ENCODE measurements at regions not wholly inside any gene's neighbourhood (a gene's known extent, or its start where the extent isn't known, plus 50 kb on each side); places are given as distances from the start of the nearest gene placed in this dataset.
A peak's percentile ranks its signal among the peaks of the same experiment; 100 is the strongest.

DNA sequence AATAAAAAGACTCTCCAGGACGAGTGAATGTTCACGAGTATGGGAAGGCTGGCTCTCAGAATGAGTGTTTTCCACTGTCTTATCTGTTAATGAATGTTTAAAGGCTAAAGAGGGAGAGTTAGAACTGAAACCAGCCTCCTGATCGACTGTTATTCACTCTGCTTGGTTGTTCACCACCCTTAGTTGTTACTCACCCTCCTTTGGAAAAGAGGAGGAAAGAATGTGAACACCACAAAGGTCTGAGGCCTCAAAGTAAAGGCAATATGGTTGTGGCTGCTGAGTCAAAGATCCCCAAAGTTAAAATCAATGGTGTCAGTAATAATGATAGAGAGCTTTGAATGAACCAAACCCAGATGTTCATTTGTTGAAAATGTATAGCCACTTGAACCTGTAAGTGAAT is 1793.2 kb upstream of the PCDH20 start:
- peak; percentile 51 for DNase-seq (ENCODE audit: low read depth)

DNA sequence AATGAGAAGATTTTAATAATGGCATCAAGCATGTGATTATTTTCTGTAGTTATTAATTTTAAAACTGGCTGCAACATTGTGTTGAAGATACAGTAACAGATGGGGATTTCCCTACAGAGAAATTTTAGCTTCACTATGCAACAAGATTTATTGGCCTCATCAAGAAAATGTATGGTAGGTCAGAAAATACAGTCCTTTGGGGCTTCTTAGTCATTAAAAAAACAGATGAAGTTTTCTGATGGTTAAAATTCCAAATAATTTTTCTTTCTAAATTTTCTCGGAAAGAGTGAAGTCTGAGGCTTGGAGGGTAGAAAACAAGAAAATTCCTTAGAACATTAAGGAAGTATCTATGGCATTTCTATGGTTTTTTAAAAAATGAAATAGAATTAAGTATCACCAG is 1790.8 kb upstream of the PCDH20 start:
- DNase-seq (ENCODE audit: low read depth) = peak; percentile 13

DNA sequence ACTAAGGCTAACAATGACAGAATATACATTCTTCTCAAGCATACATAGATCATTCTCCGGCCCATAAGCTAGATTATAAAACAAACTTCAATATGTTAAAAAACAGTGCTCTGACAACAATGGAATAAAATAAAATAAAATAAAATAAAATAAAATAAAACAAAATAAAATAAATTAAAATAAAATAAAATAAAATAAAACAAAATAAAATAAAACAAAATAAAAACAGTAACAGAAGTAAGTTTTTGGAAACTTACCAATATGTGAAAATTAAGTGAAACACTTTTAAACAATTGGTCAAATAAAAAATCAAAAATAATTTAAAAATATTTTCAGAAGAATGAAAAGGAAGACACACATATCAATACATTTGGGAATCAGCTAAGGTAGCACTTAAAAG is 1785.8 kb upstream of the PCDH20 start:
- DNase-seq (ENCODE audit: low read depth) = no peak

DNA sequence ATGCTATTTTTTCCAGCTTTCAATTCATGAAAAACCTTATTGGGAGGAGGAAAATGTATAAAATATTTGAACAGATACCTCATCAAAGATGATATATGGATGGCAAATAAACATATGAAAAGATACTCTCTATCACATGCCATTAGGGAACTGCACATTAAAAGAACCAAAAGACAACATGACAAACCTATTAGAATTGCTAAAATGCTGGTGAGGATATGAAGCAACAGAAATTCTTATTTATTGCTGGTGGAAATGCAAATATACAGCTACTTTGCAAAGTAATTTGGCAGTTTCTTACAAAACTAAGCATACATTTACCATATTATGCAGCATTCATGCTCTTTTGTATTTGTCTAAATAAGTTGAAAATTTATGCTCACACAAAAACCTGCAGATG is 1783.9 kb upstream of the PCDH20 start:
- no peak for DNase-seq (ENCODE audit: low read depth)

DNA sequence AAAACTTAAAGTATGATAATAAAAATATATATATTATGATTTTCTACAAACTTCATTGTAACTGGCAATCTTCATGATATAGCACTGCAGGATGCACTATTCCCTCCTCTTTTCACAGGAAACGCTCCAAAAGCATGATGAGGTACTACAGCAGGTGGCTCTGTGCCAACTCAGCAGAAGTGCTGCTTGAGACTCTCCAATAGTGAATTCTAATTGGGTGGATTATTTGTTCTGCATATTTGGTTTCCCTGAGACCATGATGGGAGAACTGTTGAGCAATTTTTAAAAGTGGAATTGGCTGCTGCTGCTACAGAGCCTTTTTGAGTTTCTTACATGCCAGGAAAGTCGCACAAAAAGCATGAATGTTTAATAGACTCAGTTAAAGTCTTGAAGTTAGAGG is 1782.4 kb upstream of the PCDH20 start:
- peak; percentile 29 for DNase-seq (ENCODE audit: low read depth)

DNA sequence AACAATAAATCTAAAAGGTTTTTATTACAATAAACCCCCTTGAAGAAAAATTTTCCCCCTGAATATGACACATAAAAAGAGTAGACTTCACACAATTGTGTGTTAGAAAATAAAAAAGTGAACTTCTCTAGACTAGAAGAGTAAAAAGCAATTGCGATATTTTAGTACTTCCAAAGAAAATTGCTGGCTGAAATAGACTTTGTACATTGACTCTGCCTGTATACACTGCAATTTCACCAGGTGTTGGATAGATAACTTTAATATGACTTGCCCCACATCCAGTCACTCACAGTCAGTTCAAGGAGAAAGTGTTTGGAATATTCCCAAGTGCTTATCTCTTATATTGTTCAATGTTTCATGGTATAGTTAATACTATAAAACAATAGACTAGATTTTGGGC is 1780.1 kb upstream of the PCDH20 start:
- no peak for DNase-seq (ENCODE audit: low read depth)

DNA sequence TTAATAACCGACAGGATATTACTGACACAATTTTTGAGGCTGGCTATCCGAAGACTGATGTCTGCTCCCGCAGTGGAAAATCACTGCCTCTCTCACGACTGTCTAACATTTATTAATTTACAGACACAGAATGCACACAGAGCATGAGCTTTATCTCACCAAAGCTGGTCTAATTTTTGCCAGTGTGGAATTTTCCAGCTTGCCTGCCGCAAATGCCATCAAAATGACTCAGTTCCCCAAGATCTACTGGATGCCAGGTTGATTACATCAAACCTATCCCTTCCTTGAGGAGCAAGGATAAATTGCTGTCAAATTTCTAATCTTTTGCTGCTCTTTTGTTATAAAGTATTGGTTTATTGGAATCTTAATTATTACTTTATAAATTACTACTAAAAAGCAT is 1775.1 kb upstream of the PCDH20 start:
- DNase-seq (ENCODE audit: low read depth) = peak; percentile 84

DNA sequence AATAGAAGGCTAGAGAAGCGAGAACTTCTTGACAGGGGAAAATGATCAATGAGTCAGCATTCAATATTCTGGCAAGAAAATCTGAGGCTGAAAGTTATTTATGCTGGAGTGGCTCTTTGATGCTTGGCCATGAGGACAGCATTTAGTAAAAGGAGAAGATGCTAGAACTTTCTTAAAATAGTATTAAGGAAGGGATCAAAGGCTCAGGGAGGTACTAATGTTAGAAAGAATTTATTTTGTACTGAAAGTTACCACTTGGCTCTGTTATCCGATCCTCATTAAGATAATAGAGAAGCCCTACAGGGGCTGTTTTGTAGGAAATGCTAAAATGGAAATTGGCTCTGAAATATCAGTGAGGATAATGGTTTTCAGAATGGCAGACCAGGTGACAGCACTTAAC is 1774.6 kb upstream of the PCDH20 start:
- peak; percentile 51 for DNase-seq (ENCODE audit: low read depth)

DNA sequence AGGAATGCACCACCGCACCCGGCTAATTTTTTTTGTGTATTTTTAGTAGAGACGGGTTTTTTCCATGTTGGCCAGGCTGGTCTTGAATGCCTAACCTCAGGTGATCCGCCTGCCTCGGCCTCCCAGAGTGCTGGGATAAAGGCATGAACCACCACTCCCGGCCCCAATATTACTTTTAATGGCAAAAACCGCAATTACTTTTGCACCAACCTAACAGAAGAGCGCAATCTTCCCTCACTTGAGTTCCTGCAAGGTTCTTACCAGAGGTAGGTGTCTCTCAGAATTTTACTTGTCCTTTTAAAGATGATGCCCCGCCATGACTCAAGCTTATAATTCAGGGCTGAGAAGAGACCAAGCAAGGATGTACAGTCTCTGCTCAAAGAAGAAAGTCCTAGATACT is 1774.1 kb upstream of the PCDH20 start:
- DNase-seq (ENCODE audit: low read depth) = no peak

DNA sequence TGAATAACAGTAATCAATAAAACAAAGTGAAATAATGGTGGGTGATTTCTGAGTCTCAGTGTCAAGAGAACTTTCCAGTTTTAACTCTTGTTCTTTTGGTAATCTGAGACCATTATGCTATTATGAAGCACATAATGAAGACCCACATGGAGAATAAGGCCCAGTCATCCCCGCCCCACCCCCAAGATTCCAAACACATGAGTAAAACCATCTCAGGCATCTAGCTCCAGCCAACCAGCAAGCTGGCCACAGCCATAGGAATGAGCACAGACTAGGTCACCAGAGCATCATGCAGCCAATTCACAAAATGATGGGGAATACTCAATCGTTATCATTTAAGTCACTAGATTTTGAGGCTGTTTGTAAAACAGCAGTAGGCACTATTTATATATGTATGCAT is 1769.0 kb upstream of the PCDH20 start:
- DNase-seq (ENCODE audit: low read depth) = peak; percentile 91

DNA sequence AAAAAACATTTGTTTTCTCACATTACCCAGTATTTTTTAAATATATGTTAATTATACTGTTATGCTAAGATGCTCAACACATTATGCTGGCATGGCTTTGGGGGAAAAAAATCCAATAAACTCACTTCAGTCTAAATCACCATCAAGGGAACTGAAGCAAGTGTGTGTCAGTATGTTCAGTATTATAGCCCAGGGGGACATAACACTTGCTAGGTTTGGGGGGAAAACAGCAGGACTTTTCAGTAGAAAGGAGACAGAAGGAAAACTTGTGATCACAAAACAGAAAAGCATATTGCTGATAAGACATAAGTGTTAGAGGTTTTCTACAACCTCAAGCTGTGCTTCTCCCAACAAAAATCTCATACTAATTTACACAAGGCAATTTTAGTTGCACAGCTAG is 1759.9 kb upstream of the PCDH20 start:
- DNase-seq (ENCODE audit: low read depth) = no peak

DNA sequence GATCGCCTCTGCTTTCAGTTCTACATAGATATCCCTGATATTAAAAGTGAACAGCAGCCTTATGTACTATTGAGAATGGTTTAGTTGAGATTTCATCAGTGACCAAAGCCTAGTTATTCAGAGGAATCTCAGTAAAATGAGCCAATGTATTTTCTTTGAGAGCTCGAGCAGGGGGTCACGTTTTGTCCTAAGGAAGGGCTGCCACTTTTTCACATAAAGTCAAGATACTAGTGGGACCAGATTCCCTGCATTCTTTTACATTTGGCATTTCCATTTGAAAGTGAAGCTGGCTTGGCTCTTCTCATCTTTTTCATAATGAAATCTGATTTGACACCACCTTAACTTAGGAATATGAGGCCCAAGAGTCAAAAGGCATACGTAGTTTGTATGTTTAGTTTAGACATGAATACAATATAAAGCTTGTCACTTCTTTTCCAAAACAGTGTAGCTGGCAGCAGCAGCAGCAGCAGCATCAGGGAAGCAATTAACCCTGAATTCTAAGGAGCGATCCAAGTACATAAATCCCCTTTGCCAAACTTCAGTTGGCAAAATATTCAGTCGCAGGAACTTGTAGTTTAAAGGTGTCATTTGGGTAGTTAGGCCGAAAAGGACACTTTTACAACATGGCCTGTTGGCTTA is 1752.2 kb upstream of the PCDH20 start:
- no peak for DNase-seq (ENCODE audit: low read depth)

DNA sequence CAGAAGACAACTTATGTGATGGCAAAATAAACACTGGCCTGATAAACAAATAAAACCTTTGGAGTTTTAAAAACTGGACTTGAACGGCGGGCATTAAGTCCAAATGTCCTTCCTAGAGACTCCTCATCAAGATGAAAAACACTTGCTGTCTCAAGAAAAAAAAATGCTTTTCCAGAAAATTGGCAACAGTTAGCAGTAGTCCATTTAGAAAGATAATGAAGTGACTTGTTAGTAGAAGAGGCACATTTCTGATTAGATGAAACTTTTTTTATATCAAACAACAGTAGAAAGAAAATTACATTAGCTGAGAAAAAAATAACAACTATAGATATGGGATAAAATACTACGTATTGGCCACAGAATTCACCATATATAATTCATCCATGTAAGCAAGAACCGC is 1750.7 kb upstream of the PCDH20 start:
- DNase-seq (ENCODE audit: low read depth) = no peak

DNA sequence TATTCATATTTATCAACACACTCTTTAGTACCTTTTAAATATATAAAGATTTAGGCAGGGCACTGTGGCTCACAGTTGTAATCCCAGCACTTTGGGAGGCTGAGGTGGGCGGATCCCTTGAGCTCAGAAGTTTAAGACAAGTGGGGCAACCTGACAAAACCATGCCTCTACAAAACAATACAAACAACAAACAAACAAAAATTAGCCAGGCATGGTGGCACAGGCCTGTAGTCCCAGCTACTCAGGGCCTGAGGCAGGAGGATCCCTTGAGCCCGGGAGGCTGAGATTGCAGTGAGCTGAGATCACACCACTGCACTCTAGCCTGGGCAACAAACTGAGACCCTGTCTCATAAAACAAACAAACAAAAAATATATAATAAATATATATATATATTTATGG is 1748.3 kb upstream of the PCDH20 start:
- DNase-seq (ENCODE audit: low read depth) = no peak

DNA sequence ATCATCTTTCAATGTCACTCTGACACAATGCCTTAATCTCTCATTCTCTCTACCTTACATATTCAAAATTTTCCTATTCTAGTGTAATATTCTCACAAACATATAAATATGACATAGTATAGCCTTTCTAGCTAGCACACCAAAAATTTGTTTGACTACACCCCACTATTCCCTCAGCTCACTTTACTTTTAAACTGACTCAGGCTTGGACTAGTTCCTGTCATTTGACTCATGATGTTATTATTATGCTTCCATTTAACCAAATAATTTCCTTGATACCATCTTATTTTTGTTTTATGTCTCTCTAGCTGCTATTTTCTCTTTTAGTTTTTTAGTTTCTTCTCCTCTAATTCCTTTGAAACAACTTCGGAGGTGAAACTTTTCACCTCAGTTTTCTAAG is 1745.6 kb upstream of the PCDH20 start:
- peak; percentile 35 for DNase-seq (ENCODE audit: low read depth)

DNA sequence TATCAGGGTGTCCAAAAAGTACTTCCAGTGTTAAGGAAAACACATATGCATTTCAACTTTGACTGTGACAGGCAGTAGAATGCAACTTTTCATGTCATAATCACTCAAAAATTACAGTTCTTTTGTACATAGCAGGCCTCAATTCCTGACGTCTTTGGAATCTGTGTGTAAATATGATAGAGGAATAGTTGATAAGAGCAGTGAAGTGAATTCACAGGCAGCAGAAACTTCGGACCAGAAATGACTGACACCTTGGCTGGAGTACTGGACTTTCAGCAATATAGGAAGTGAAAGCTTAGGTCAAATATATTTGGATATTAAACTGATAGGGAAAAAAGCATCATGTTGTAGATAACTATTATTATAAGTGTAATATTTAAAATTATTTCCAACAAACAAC is 1741.2 kb upstream of the PCDH20 start:
- DNase-seq (ENCODE audit: low read depth) = peak; percentile 1

DNA sequence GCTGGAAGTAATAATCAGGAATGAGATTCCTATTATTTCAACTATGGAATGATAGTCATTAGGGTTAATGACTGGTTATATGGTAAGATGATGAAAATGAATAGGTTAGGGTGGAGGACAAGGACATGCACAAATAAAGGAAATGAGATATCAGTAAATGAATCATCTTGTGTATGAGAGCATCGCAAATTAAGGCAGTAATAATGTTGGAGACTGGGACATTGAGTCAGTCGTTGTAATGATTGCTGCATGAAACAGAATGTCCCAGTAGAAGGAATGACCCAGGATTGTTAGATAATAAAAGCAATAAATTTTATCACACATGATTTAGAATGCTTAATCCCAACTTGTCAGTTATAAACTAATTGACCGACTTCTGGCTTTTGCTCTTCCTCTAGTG is 1733.7 kb upstream of the PCDH20 start:
- peak; percentile 8 for DNase-seq (ENCODE audit: low read depth)

DNA sequence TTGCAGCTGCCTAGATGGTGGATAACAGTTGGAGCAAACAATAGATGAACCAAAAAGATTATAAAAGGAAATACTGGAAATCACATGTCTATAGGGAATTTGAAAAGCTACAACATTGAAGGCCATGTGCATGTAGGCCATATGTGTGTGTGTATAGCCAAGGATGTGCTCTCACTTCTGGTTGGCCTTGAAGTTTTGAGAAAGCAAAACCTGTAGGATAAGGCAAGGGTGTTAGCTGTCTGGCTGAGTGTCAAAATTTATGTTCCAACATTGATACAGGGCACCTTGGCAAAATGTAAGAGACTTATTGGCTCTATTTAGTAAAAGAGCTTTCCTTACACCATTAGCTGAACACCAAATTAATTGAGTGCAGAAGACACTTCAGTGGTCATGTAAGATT is 1723.6 kb upstream of the PCDH20 start:
- no peak for DNase-seq (ENCODE audit: low read depth)

DNA sequence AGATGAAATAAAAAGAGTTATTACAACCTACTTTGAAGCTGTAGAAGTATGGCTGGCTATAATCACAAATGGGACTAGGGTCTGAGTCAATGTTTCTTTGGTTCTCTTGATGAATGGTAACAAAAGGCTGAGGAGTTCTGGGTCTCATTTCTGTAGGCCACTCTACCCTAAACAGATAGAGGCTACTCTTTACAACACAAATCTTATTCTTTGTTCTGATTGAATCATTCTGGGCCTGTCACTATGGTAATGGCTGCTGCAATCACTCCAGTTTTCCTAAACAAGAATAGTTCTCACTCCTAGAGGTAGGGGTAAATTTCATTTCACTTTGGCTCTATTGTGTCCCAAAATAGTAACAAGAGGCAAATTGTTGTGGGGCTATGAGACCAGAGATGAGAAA is 1714.3 kb upstream of the PCDH20 start:
- DNase-seq (ENCODE audit: low read depth) = no peak

DNA sequence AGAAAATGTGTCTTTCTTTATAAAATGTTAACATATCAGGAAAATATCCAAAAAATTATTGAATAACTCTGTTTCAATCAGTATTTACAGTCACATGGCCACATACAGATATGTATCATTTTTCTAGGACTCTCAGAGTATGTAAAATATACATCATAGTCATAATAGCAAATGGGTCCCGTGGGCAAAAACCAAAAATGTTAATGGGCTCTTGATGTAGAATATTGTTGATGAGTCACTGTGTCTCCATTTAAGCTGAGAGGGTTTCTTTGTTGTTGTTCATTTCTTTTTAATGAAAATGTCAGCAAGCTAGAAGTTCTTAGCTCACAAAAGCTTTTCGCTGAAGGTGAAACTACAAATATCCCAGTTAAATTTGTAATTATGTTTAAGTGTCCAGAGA is 1713.1 kb upstream of the PCDH20 start:
- no peak for DNase-seq (ENCODE audit: low read depth)

DNA sequence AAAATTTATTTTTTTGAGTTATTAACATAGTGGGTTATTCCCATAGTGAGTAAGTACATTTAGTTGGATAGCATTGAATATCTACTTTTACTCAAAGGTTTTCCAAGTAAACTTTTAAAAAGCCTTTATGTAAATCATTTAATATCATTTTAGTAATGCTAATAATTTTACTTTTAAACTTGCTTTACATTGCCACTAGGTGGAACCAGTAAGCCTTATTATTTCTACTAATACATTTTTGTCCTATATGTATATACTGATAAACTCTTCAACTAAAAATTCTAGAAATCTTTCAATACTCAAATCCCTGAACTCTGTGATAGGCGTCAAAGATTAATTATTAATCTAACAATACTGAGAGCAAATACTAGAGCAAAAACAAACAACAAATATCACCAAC is 1709.2 kb upstream of the PCDH20 start:
- DNase-seq (ENCODE audit: low read depth) = peak; percentile 39

DNA sequence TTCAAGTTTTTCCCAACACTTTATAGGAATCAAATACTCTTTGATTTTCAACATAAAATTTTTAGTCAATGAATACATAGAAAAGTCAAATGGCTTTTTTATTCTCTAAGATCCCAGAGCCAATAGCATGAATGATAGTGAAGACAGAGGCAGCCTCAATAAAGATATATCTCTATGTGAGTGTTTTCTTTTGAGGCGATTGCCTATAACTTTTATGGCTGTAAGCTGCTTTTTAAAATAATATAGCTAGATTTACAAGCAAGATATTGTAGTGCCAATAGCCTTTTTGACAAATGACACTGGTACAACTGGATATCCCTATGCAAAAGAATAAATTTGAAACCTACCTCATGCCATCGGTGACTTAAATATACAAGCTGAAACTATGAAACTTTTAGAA is 1705.2 kb upstream of the PCDH20 start:
- DNase-seq (ENCODE audit: low read depth) = no peak

DNA sequence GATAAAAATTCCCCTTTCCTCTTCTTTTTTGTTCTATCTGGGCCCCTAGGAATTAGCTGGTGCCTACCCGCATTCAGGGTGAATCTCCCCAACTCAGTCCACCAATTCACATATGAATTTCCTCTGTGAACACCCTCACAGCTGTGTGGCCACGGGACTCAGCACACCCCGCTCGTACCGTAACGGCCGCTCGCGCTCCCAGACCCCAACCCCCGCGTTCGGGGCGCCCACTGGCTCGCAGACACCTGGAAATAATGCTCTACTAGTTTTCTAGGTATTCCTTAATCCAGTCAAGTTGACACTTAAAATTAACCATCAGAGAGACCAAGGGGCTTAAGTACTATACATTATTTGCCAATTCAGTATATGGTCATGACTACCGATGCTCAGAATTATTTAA is 1702.1 kb upstream of the PCDH20 start:
- no peak for DNase-seq (ENCODE audit: low read depth)

DNA sequence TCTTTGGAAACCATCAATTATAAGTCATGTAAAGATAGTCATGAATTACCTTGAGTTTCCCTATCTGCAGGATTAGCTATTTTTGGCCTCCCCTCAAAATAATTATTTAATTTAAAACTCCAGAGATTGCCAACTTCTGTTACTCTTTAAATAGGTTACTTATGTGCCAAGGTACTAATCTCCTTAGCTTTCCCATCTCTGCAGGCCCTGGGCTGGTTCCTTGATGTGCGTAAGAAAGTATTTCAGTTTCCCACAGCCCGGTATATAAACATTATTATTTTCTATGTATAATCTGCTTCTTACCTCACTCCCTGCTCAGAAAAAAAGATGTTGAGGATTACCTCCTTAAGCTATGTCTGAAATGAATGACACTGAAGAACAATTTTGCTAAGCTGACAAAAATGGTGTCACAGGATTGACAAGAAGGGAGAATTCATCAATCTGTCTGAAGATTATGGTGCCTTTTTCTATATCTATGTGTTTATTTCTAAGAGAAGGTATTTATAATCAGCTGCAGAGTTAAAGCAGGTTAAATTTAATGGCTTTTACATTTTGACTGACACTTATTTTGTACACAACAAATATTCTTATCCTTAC is 1697.2 kb upstream of the PCDH20 start:
- no peak for DNase-seq (ENCODE audit: low read depth)

Data from iris pigment epithelial cell (primary cell).